D721Med (cell line): ENCODE measurements at regions not wholly inside any gene's neighbourhood (a gene's known extent, or its start where the extent isn't known, plus 50 kb on each side); places are given as distances from the start of the nearest gene placed in this dataset.
"Not testable (repeated sequence)": the region's sequence is repeated elsewhere in the genome, so short reads cannot be mapped to it uniquely, and the experiment has no call there.

ENCODE experiments used
- DNase-seq: peaks from one replicate; pipeline ENCODE4 v3.0.0; 2011; ENCODE audit warnings: low spot score; ENCODE audit not compliant: insufficient read length
- FAIRE-seq: peaks from 2 replicates; lab custom pipeline; 2011; peaks lifted over from hg19 to GRCh38; lab: Jason Lieb, UNC
- TF ChIP-seq, protein P1 (sequence below): IDR thresholded peaks from 2 replicates; pipeline ENCODE4 v1.5.1; 2012; ENCODE audit warnings: mild to moderate bottlenecking, control low read depth; ENCODE audit not compliant: insufficient read depth; ENCODE audit errors: missing control alignments

DNA sequence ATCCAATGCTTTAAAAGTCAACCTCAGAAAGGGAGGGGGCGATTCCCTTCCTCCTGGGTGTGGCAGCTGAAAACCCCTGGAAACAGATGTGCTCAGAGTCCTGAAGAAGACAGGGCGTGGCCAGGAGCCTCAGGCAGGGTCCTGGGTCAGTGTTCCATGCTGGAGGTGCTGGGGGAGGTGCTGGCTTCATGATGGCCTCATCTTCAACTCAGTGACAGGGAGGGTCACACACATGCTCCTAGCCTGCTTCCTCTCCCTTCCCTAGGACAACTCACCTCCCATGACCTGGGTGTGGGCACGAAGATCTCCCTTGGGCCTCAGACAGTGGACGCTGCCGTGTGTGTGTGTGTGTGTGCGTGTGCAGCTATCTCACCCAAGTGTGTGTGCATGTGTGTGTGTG is 245.6 kb upstream of the B3GAT1 start:
- TF ChIP-seq, protein P1, sequence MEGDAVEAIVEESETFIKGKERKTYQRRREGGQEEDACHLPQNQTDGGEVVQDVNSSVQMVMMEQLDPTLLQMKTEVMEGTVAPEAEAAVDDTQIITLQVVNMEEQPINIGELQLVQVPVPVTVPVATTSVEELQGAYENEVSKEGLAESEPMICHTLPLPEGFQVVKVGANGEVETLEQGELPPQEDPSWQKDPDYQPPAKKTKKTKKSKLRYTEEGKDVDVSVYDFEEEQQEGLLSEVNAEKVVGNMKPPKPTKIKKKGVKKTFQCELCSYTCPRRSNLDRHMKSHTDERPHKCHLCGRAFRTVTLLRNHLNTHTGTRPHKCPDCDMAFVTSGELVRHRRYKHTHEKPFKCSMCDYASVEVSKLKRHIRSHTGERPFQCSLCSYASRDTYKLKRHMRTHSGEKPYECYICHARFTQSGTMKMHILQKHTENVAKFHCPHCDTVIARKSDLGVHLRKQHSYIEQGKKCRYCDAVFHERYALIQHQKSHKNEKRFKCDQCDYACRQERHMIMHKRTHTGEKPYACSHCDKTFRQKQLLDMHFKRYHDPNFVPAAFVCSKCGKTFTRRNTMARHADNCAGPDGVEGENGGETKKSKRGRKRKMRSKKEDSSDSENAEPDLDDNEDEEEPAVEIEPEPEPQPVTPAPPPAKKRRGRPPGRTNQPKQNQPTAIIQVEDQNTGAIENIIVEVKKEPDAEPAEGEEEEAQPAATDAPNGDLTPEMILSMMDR: no peak
- no peak for DNase-seq
- no peak for FAIRE-seq

DNA sequence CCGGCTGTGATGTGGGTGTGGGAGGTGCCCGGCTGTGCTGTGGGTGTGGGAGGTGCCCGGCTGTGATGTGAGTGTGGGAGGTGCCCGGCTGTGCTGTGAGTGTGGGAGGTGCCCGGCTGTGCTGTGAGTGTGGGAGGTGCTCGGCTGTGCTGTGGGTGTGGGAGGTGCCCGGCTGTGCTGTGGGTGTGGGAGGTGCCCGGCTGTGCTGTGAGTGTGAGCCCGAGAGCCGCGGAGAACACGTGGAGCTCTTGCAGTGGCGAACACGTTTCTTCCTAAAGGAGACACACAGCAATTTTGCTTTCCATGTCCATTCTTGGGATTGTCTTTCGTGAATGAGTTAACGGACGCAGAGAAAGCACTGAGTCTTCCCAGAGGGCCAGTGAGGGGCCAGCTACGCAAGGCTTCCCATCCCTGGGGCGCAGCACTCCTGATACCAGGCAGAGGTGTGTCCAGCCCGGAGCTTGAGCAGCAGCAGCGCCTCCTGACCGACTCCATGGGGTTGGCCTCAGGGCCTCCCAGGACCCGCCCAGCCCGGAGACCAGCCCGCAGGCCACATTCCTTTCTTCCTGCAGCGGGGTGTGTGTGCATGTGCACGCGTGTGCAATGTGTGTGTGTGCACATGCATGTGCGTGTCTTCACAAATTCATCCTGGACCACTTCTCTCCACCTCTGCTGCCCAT is 245.0 kb upstream of the B3GAT1 start:
- FAIRE-seq (no peak), DNase-seq (no peak)
- TF ChIP-seq, protein P1: no peak

GRCh38 chr11:134656086-134656840 is 244.2 kb upstream of the B3GAT1 start:
- not testable (repeated sequence) for FAIRE-seq, DNase-seq

DNA sequence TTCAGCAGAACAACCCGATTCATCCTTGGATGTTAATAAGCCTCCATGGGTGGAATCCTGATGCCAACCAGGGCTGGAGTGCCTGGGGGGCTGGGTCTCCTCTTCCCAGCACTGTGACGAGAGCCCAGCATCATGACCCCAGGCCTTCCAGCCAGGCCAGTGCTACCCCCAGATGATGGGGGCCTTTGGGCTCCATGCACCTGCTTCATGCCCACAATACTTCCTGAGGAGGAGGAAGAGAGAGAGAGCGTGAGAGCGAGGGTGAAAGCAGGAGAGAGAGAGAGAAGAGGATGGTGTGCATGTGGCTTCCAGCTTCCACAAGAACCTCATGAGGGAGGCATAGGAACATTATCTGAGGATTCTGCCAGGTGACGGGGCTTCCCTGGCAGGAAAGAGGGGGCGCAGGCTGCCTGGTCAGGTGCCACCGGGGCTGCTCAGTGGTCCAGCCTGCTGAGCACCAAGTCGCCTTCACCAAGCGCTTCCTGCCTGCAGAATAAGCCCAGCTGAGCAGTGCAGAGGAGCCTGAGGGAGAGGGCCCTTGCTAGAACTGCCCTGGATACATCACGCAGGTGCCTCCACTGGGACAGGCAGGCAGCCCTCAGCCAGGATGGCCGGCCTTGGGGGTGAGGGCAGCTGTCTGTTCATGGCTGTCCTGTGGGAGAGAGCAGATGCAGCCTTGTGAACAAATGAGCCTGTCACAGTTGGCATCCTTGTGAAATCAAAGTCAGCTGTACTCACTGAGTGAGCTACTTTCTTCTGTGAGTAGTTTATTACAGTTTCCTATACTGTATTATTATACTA is 243.3 kb upstream of the B3GAT1 start:
- TF ChIP-seq, protein P1: no peak
- no peak for FAIRE-seq
- no peak for DNase-seq

GRCh38 chr11:134654161-134654915 is 242.3 kb upstream of the B3GAT1 start:
- TF ChIP-seq, protein P1: no peak
- FAIRE-seq (no peak), DNase-seq (no peak)

DNA sequence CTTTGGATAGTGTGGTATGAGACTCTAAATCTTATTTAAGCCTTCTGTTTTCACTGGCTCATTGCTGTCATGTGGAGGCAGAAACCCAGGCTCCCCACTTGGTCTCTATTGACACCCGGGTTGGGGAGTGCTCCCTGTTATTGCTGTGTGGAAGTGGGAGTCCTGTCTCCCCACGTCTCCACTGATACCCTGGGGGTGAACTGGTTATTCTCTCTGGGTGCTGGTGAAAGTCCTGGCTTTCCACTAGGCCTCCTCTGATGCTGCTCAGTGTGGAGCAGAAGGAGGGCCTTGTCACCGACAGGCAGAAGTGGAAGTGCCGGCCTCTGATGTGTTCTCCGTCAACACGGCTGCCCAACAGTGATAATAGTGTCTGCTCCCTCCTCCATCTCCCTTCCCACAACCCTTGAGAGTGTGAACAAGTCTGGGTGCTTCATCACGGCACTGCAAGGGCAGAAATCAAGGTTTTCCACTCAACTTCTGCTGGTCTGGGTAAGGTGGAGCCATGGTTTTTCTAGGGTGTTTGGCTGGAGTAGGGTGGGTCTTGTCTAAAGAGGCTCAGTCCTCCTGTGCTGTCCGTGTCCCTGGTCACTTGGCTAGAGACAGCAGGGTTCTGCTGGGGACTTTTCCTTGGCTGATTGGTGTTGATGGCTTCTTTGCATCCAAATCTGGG is 240.7 kb upstream of the B3GAT1 start:
- DNase-seq: no peak
- FAIRE-seq: no peak
- TF ChIP-seq, protein P1: no peak
